ENCODE measurements at regions not wholly inside any gene's neighbourhood (a gene's known extent, or its start where the extent isn't known, plus 50 kb on each side); places are given as distances from the start of the nearest gene placed in this dataset.

DNA sequence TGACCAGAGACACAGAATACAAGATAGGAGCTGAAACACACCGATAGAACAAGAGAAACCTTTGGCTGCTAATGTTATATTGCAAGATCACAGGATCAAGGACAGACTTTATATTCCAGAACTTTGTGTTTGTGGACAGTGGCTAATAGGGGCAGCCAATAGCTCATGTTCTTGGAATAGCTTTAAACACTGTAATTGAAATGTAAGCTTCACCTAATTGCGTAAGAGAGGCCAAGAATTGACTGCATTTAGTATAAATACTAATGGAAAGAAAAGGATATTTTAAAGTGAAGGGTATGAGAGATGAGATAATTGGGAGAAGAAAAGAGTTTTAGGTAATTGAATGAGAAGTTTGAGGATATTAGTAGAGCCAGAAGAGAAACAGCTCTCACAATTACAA lies 758.8 kb downstream of the CDH11 start:
- no peak for TF ChIP-seq CTCF (IDR thresholded peaks at IDR 0.05)
- no peak for TF ChIP-seq POLR2A (IDR thresholded peaks at IDR 0.05)

Measured in testis (tissue), 2 donors.